OCI-LY3 (cell line): ENCODE measurements at regions not wholly inside any gene's neighbourhood (a gene's known extent, or its start where the extent isn't known, plus 50 kb on each side); places are given as distances from the start of the nearest gene placed in this dataset.

Source experiments
- H2AFZ ChIP-seq: fragments of 200-600, 300-600 bp; shearing (Covaris generic); 2 replicates; pipeline ENCODE4 v1.6.0; 2014; ENCODE audit warnings: antibody characterized with exemption, low read depth, low read length
- H3K27ac ChIP-seq: fragments of 200-600, 300-600 bp; sonication (generic); 2 replicates; pipeline ENCODE4 v1.5.1; 2014; ENCODE audit warnings: mild to moderate bottlenecking, low read length, moderate library complexity, mixed read lengths
- H3K27me3 ChIP-seq: fragments of 200-600, 300-600 bp; sonication (generic); 2 replicates; pipeline ENCODE4 v1.6.1; 2014; ENCODE audit warnings: low read depth, low read length, mixed read lengths
- H3K36me3 ChIP-seq: fragments of 200-600, 300-600 bp; sonication (generic); replicated peaks from 2 replicates; pipeline ENCODE3; 2014; ENCODE audit warnings: low read depth, low read length, mixed read lengths
- H3K4me1 ChIP-seq: fragments of 300-600, 200-600 bp; sonication (generic); 2 replicates; pipeline ENCODE4 v1.6.1; 2014; ENCODE audit warnings: low read length, mixed read lengths
- H3K4me2 ChIP-seq: fragments of 200-600, 300-600 bp; sonication (generic); 2 replicates; pipeline ENCODE4 v1.6.1; 2014; ENCODE audit warnings: low read length, mixed read lengths
- H3K4me3 ChIP-seq: fragments of 300-600, 200-600 bp; sonication (generic); 2 replicates; pipeline ENCODE4 v1.5.1; 2014; ENCODE audit warnings: antibody characterized with exemption, mild to moderate bottlenecking, low read length, moderate library complexity
- H3K79me2 ChIP-seq: fragments of 300-600, 200-600 bp; shearing (Covaris generic); 2 replicates; pipeline ENCODE4 v1.6.1; 2014; ENCODE audit warnings: mild to moderate bottlenecking, low read length, mixed read lengths
- H3K9ac ChIP-seq: fragments of 300-600, 200-600 bp; shearing (Covaris generic); 2 replicates; pipeline ENCODE4 v1.6.0; 2014; ENCODE audit warnings: mild to moderate bottlenecking, low read length, moderate library complexity
- H3K9me3 ChIP-seq: fragments of 200-600, 300-600 bp; shearing (Covaris generic); 2 replicates; pipeline ENCODE4 v1.6.1; 2014; ENCODE audit warnings: low read length, mixed read lengths; ENCODE audit not compliant: insufficient read depth
- H4K20me1 ChIP-seq: fragments of 200-600, 300-600 bp; sonication (generic); 2 replicates; pipeline ENCODE4 v1.6.1; 2016; ENCODE audit warnings: low read length, mixed read lengths; ENCODE audit not compliant: insufficient read depth
- EZH2phosphoT487 ChIP-seq: fragments of 200-600 bp; shearing (Covaris generic); IDR thresholded peaks from 2 replicates; pipeline ENCODE4 v1.6.1; 2018; ENCODE audit warnings: antibody characterized with exemption, mixed run types, low read depth
- TF ChIP-seq, protein P1 (sequence below): fragments of 200-600, 300-600 bp; sonication (generic); IDR thresholded peaks from 2 replicates; pipeline ENCODE4 v1.5.1; 2014; ENCODE audit warnings: antibody characterized with exemption, low read length, low read depth

- Histone ChIP-seq H3K27ac (peak overlapping the region; percentile 12), H3K4me1 (peaks cover 57% of the 10 kb centered on the region), H3K9me3 (no peaks in the 10 kb centered on the region), H3K4me2 (peak overlapping the region; percentile 16), H3K79me2 (peaks cover 100% of the 10 kb centered on the region), H4K20me1 (peaks cover 94% of the 10 kb centered on the region), H2AFZ (no peak overlapping the region), H3K4me3 (no peak overlapping the region), H3K9ac (no peak overlapping the region), H3K27me3 (no peaks in the 10 kb centered on the region), H3K36me3 (peaks cover 44% of the 10 kb centered on the region)
- TF ChIP-seq, protein P1, sequence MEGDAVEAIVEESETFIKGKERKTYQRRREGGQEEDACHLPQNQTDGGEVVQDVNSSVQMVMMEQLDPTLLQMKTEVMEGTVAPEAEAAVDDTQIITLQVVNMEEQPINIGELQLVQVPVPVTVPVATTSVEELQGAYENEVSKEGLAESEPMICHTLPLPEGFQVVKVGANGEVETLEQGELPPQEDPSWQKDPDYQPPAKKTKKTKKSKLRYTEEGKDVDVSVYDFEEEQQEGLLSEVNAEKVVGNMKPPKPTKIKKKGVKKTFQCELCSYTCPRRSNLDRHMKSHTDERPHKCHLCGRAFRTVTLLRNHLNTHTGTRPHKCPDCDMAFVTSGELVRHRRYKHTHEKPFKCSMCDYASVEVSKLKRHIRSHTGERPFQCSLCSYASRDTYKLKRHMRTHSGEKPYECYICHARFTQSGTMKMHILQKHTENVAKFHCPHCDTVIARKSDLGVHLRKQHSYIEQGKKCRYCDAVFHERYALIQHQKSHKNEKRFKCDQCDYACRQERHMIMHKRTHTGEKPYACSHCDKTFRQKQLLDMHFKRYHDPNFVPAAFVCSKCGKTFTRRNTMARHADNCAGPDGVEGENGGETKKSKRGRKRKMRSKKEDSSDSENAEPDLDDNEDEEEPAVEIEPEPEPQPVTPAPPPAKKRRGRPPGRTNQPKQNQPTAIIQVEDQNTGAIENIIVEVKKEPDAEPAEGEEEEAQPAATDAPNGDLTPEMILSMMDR = peak; percentile 58
- TF ChIP-seq EZH2phosphoT487 = no peak
These were observed 82.3 kb upstream of the RIPOR2 start for GRCh38 chr6:25017932-25018567.

- H3K4me3 ChIP-seq = no peak overlapping the region
- peaks cover 94% of the 10 kb centered on the region for H4K20me1 ChIP-seq
- no peak overlapping the region for H2AFZ ChIP-seq
- H3K27me3 ChIP-seq = no peaks in the 10 kb centered on the region
- H3K36me3 ChIP-seq = peaks cover 45% of the 10 kb centered on the region
- peaks cover 52% of the 10 kb centered on the region for H3K4me1 ChIP-seq
- peaks cover 100% of the 10 kb centered on the region for H3K79me2 ChIP-seq
- H3K27ac ChIP-seq = no peak overlapping the region
- H3K9me3 ChIP-seq = no peaks in the 10 kb centered on the region
- TF ChIP-seq, protein P1 = no peak
- TF ChIP-seq EZH2phosphoT487 = no peak
- H3K4me2 ChIP-seq = no peak overlapping the region
- no peak overlapping the region for H3K9ac ChIP-seq
These were observed 82.8 kb upstream of the RIPOR2 start for GRCh38 chr6:25018568-25018954.

DNA sequence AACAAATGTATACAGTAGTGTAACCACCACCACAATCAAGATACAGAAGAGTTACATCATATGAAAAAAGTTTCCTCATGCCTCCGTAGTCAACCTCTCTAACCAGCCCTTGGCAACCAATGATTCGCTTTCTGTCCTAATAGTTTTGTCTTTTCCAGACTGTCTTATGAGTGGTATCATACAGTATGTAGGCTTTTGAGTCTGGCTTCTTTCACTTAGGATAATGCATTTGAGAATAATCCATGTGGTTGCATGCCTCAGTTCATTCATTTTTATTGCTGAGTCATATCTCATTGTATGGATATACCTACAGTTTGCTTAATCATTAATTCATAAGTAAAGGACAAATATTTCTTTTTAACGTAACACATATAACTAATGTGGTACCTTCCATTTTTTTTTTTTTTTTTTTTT lies 86.4 kb upstream of the RIPOR2 start:
- Histone ChIP-seq H4K20me1 (peaks cover 94% of the 10 kb centered on the region), H2AFZ (no peak overlapping the region), H3K9ac (no peak overlapping the region), H3K9me3 (no peaks in the 10 kb centered on the region), H3K36me3 (peaks cover 45% of the 10 kb centered on the region), H3K4me1 (peaks cover 33% of the 10 kb centered on the region), H3K79me2 (peaks cover 100% of the 10 kb centered on the region), H3K4me2 (no peak overlapping the region), H3K27me3 (no peaks in the 10 kb centered on the region), H3K4me3 (no peak overlapping the region), H3K27ac (peak overlapping the region; percentile 23; the same call in 1 of the 2 replicates)
- TF ChIP-seq EZH2phosphoT487 = no peak
- TF ChIP-seq, protein P1 = no peak

DNA sequence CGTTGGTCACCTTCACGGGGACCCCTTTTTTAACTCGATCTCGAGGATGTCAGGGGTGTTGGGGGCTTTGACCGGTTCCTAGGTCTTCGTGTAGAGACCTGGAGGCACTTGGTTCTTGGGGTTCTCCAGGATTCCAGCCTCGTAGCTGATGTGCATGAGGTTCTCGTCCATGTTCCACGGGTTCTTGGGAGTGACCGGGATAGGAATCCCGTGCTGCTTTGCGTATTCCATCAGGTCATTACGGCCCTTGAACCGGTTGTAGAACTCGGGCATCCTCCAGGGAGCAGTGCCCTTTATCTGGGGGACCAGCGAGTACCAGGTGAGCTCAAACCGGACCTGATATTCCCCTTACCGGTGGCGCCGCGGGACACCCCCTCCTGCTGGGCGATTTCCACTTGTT lies 88.0 kb upstream of the RIPOR2 start:
- H3K9ac ChIP-seq = no peak overlapping the region
- H3K9me3 ChIP-seq = no peaks in the 10 kb centered on the region
- TF ChIP-seq EZH2phosphoT487 = no peak
- TF ChIP-seq, protein P1 = no peak
- peaks cover 35% of the 10 kb centered on the region for H3K4me1 ChIP-seq
- peaks cover 38% of the 10 kb centered on the region for H3K36me3 ChIP-seq
- no peak overlapping the region for H3K4me2 ChIP-seq
- no peak overlapping the region for H3K4me3 ChIP-seq
- H2AFZ ChIP-seq = no peak overlapping the region
- no peaks in the 10 kb centered on the region for H3K27me3 ChIP-seq
- H4K20me1 ChIP-seq = peaks cover 94% of the 10 kb centered on the region
- H3K79me2 ChIP-seq = peaks cover 100% of the 10 kb centered on the region
- no peak overlapping the region for H3K27ac ChIP-seq
